H1 (cell line): ENCODE measurements at regions not wholly inside any gene's neighbourhood (a gene's known extent, or its start where the extent isn't known, plus 50 kb on each side); places are given as distances from the start of the nearest gene placed in this dataset.
"Not testable (repeated sequence)": the region's sequence is repeated elsewhere in the genome, so short reads cannot be mapped to it uniquely, and the experiment has no call there.

Source experiments
- CTCF ChIA-PET: fragments of 300-600 bp; sonication (Branson Sonifier 250); formaldehyde crosslinking; loops from one replicate; lab custom pipeline; 2021; ENCODE audit not compliant: partially characterized antibody; lab: Charles Lee
- POLR2A ChIA-PET: fragments of 300-600 bp; sonication (Branson Sonifier 250); formaldehyde crosslinking; loops from one replicate; lab custom pipeline; 2021; ENCODE audit warnings: inconsistent platforms; ENCODE audit not compliant: partially characterized antibody; lab: Charles Lee
- DNase-seq, 2 experiments: peaks; one replicate each; pipeline versions ENCODE4 v3.0.0 to v3.0.0-alpha.2; 2010 to 2022; ENCODE audit warnings: low spot score in 2 of 2, low read depth in 1 of 2, mixed read lengths in 1 of 2
- FAIRE-seq: peaks from 2 replicates; lab custom pipeline; 2011; peaks lifted over from hg19 to GRCh38; lab: Jason Lieb, UNC
- H2AFZ ChIP-seq: 2 replicates; pipeline ENCODE4 v1.8.1; 2012; ENCODE audit warnings: low read length, inconsistent platforms
- H2AK5ac ChIP-seq: 2 replicates; pipeline ENCODE4 v1.6.1; 2013; ENCODE audit warnings: low read depth, low read length
- H2BK120ac ChIP-seq: replicated peaks from 2 replicates; pipeline ENCODE3; 2013; ENCODE audit warnings: low read depth, low read length, inconsistent platforms
- H2BK12ac ChIP-seq: 2 replicates; pipeline ENCODE4 v1.6.1; 2013; ENCODE audit warnings: low read depth, low read length
- H2BK15ac ChIP-seq: 2 replicates; pipeline ENCODE4 v1.6.1; 2013; ENCODE audit warnings: low read length
- H2BK20ac ChIP-seq: 2 replicates; pipeline ENCODE4 v1.6.1; 2013; ENCODE audit warnings: low read length
- H2BK5ac ChIP-seq: 2 replicates; pipeline ENCODE4 v1.6.1; 2013; ENCODE audit warnings: low read depth, low read length
- H3K14ac ChIP-seq: 2 replicates; pipeline ENCODE4 v1.6.1; 2013; ENCODE audit warnings: inconsistent platforms; ENCODE audit not compliant: insufficient read length
- H3K18ac ChIP-seq: 2 replicates; pipeline ENCODE4 v1.6.1; 2013; ENCODE audit warnings: low read length; ENCODE audit errors: extremely low read depth
- H3K23ac ChIP-seq: 2 replicates; pipeline ENCODE4 v1.6.1; 2013; ENCODE audit warnings: inconsistent platforms; ENCODE audit not compliant: insufficient read length
- H3K23me2 ChIP-seq: 2 replicates; pipeline ENCODE4 v1.6.1; 2013; ENCODE audit warnings: low read depth, low read length
- H3K27ac ChIP-seq: 2 replicates; pipeline ENCODE4 v1.6.1; 2011; ENCODE audit warnings: low read depth, low read length, inconsistent platforms
- H3K27me3 ChIP-seq, 4 experiments: replicated peaks in 1 of 4; 1 replicate in 1 of 4; 2 replicates in 3 of 4; pipeline versions ENCODE4 v1.6.1 to v1.8.1; 2011 to 2013; ENCODE audit warnings: low read length in 3 of 4, mild to moderate bottlenecking in 3 of 4, inconsistent platforms in 2 of 4, mixed read lengths in 2 of 4, moderate library complexity in 1 of 4; ENCODE audit not compliant: control insufficient read depth in 3 of 4, insufficient read depth in 3 of 4; ENCODE audit errors: extremely low read depth in 1 of 4
- H3K36me3 ChIP-seq, 4 experiments: 2 replicates each; pipeline versions ENCODE4 v1.6.1 to v1.8.1; 2011 to 2013; ENCODE audit warnings: mild to moderate bottlenecking in 4 of 4, low read length in 3 of 4, moderate library complexity in 2 of 4, control low read depth in 1 of 4, inconsistent platforms in 1 of 4; ENCODE audit not compliant: insufficient read depth in 4 of 4, control insufficient read depth in 2 of 4
- H3K4ac ChIP-seq: replicated peaks from 2 replicates; pipeline ENCODE3; 2013; ENCODE audit warnings: low read length, low read depth, mixed read lengths, inconsistent platforms; ENCODE audit not compliant: insufficient read length
- H3K4me1 ChIP-seq, 4 experiments: replicated peaks in 1 of 4; 1 replicate in 1 of 4; 2 replicates in 3 of 4; pipeline versions ENCODE4 v1.6.1 to v1.8.1; 2011 to 2013; ENCODE audit warnings: low read length in 3 of 4, inconsistent platforms in 2 of 4, mixed read lengths in 1 of 4; ENCODE audit not compliant: insufficient read depth in 4 of 4, control insufficient read depth in 3 of 4
- H3K4me2 ChIP-seq, 2 experiments: 2 replicates each; pipeline versions ENCODE4 v1.6.1 to v1.8.1; 2011 to 2013; ENCODE audit warnings: low read depth in 2 of 2, low read length in 2 of 2, control low read depth in 1 of 2, inconsistent platforms in 1 of 2, mild to moderate bottlenecking in 1 of 2; ENCODE audit not compliant: insufficient read depth in 1 of 2
- H3K4me3 ChIP-seq, 4 experiments: fragments of 200-600, 300-600 bp in 1 of 4; sonication (generic), shearing (Covaris generic), sonication (Bioruptor Twin) in 1 of 4; 2 replicates each; pipeline versions ENCODE4 v1.5.1 to v1.8.1; 2011 to 2016; ENCODE audit warnings: low read length in 4 of 4, low read depth in 3 of 4, control low read depth in 2 of 4, inconsistent platforms in 2 of 4, mild to moderate bottlenecking in 2 of 4, mixed read lengths in 1 of 4, moderate library complexity in 1 of 4; ENCODE audit not compliant: insufficient read depth in 2 of 4; ENCODE audit errors: extremely low read depth in 1 of 4
- H3K56ac ChIP-seq: replicated peaks from 2 replicates; pipeline ENCODE3; 2013; ENCODE audit warnings: low read depth, mild to moderate bottlenecking, mixed read lengths, low read length, inconsistent platforms; ENCODE audit not compliant: insufficient read length
- H3K79me1 ChIP-seq: 2 replicates; pipeline ENCODE4 v1.6.1; 2013; ENCODE audit warnings: low read depth, low read length, control low read depth
- H3K79me2 ChIP-seq, 2 experiments: 2 replicates each; pipeline versions ENCODE4 v1.6.1 to v1.8.1; 2012 to 2013; ENCODE audit warnings: low read length in 2 of 2, mild to moderate bottlenecking in 2 of 2, inconsistent platforms in 1 of 2; ENCODE audit not compliant: insufficient read depth in 2 of 2, control insufficient read depth in 1 of 2
- H3K9ac ChIP-seq, 4 experiments: replicated peaks in 1 of 4; 1 replicate in 1 of 4; 2 replicates in 3 of 4; pipeline versions ENCODE4 v1.6.1 to v1.8.1; 2011 to 2013; ENCODE audit warnings: low read depth in 3 of 4, low read length in 3 of 4, control low read depth in 2 of 4, mild to moderate bottlenecking in 2 of 4, moderate library complexity in 2 of 4, inconsistent platforms in 1 of 4; ENCODE audit errors: extremely low read depth in 1 of 4
- H3K9me3 ChIP-seq, 2 experiments: 2 replicates each; pipeline versions ENCODE4 v1.6.1 to v1.8.1; 2012 to 2013; ENCODE audit warnings: mild to moderate bottlenecking in 2 of 2, moderate library complexity in 2 of 2, control low read depth in 1 of 2, inconsistent platforms in 1 of 2, low read depth in 1 of 2, low read length in 1 of 2, mixed read lengths in 1 of 2; ENCODE audit not compliant: insufficient read depth in 2 of 2
- H4K20me1 ChIP-seq, 2 experiments: replicated peaks in 1 of 2; 2 replicates each; pipeline versions ENCODE3 to v1.8.1; 2011 to 2013; ENCODE audit warnings: inconsistent platforms in 2 of 2, low read length in 2 of 2, mild to moderate bottlenecking in 1 of 2; ENCODE audit not compliant: insufficient read depth in 2 of 2, control insufficient read depth in 1 of 2
- H4K5ac ChIP-seq: 2 replicates; pipeline ENCODE4 v1.6.1; 2013; ENCODE audit warnings: low read length, low read depth, mixed read lengths, inconsistent platforms; ENCODE audit not compliant: insufficient read length
- H4K8ac ChIP-seq: 2 replicates; pipeline ENCODE4 v1.8.0; 2013; ENCODE audit warnings: mild to moderate bottlenecking, moderate library complexity, low read length, inconsistent platforms; ENCODE audit not compliant: insufficient read depth; ENCODE audit errors: extremely low read depth
- H4K91ac ChIP-seq: replicated peaks from 2 replicates; pipeline ENCODE3; 2013; ENCODE audit warnings: low read length, mixed read lengths, inconsistent platforms; ENCODE audit not compliant: insufficient read length
- SIX5 ChIP-seq: IDR thresholded peaks from 2 replicates; pipeline ENCODE4 v1.6.1; 2011; ENCODE audit warnings: mild to moderate bottlenecking, low read depth, low read length
- WGBS, 2 experiments: shearing (Covaris generic) in 1 of 2; methylation state at CpG; one replicate each; pipeline versions ENCODE4 v1.1.6 to v1.1.7; 2013 to 2015; ENCODE audit warnings: low lambda C conversion rate in 2 of 2, mixed read lengths in 2 of 2, inconsistent platforms in 1 of 2, low coverage in 1 of 2, missing lambda C conversion rate in 1 of 2; ENCODE audit not compliant: insufficient replicate concordance in 2 of 2, insufficient coverage in 1 of 2, insufficient read length in 1 of 2; ENCODE audit errors: extremely low coverage in 1 of 2, missing lambda C conversion rate in 1 of 2; 5-methylcytosine and 5-hydroxymethylcytosine counted together
- TF ChIP-seq, protein P1 (sequence below): IDR thresholded peaks from 2 replicates; pipeline ENCODE4 v1.6.1; 2011; ENCODE audit warnings: low read length, improper control_type of control experiment

DNA sequence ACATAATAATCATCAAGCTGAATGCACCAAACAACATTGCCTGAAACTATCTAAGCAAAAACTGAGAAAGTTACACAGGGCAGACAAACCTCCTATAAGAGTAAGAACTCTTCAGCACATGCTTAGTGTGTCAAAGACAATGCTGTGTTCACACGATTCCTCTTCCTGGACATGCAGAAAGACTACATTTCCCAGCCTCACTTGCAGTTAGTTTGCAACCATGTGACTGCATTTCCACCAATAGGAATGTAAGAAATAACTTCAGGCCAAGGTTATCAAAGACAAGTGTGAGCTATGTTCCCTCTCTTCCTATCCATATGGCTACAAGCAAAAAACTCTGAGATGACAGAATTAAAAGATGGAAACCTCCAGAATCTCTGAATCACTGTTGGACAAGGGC, 109.8 kb downstream of the OTOP1 start:
- H3K23me2 ChIP-seq, H3K27me3 ChIP-seq, H4K20me1 ChIP-seq, H4K5ac ChIP-seq, H2BK120ac ChIP-seq, H3K14ac ChIP-seq, H3K79me1 ChIP-seq, H3K9me3 ChIP-seq, H3K23ac ChIP-seq, H3K4me1 ChIP-seq, H3K4me3 ChIP-seq, H2AK5ac ChIP-seq, POLR2A ChIA-PET, H2BK12ac ChIP-seq, H3K79me2 ChIP-seq, DNase-seq, H3K4ac ChIP-seq, H3K27ac ChIP-seq, H3K18ac ChIP-seq, FAIRE-seq: not testable (repeated sequence)
- WGBS, 2 experiments, result 82% methylated on average over 1 of the region's 1 CpG; no CpG with 5 or more reads in 1 of the 2 experiments
- CTCF ChIA-PET, result interaction anchor here (1.1 to 1.6 kb wide), 2 partner anchors 8 to 26 kb away, joined by 3 read pairs; no protein-coding TSS in a partner anchor
- TF ChIP-seq SIX5, result peak; percentile 44
- TF ChIP-seq, protein P1, sequence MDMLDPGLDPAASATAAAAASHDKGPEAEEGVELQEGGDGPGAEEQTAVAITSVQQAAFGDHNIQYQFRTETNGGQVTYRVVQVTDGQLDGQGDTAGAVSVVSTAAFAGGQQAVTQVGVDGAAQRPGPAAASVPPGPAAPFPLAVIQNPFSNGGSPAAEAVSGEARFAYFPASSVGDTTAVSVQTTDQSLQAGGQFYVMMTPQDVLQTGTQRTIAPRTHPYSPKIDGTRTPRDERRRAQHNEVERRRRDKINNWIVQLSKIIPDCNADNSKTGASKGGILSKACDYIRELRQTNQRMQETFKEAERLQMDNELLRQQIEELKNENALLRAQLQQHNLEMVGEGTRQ, result peak; percentile 20; the same call in 1 of the 2 replicates
- TF ChIP-seq, all 59 proteins: peak for 2; not testable (repeated sequence) for 57
- H3K4me2 ChIP-seq, H2BK15ac ChIP-seq, H4K91ac ChIP-seq, H2BK5ac ChIP-seq, H2BK20ac ChIP-seq, H2AFZ ChIP-seq, H3K36me3 ChIP-seq, H3K56ac ChIP-seq, H3K9ac ChIP-seq, H4K8ac ChIP-seq: not testable (repeated sequence)
